ENCODE measurements at regions not wholly inside any gene's neighbourhood (a gene's known extent, or its start where the extent isn't known, plus 50 kb on each side); places are given as distances from the start of the nearest gene placed in this dataset.

DNA sequence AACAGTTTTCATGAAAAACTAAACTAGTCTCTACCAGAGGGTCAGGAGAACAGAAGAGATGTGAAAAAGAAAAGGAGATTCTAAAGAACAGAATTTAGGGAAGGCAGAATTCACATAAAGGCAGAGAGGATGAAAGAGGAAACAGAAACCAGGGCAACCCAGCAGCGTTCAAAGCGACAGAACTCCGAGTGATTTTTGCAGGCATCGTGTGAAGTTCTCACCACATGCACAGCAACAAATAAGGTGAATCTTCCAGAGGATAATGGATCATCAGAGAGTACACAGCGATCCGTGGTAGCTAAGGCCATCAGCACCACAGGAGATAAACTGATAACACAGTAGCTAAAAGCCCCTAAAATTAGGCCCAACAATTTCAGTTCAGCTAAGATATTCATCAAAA lies 250.8 kb upstream of the THBS1 start:
- DNase-seq, result no peak

DNA sequence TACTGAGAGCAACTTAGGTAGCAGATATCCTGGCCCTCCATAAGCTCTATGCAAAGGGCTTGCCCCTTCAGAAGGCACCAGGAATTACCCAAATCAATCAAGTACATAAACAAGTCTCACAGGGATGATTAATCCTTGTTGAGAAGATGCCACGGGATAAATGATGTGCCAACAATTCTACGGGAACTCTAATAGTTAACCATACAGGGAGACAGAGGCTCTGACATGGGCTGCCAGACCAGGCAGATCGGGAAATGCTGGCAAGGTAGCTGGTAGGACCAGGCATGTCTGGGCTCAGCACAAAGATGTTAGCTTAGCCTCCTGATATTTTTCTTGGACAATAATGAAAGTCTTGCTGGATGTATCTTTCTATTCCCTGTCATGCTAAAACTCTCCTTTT lies 249.3 kb upstream of the THBS1 start:
- no peak for DNase-seq

DNA sequence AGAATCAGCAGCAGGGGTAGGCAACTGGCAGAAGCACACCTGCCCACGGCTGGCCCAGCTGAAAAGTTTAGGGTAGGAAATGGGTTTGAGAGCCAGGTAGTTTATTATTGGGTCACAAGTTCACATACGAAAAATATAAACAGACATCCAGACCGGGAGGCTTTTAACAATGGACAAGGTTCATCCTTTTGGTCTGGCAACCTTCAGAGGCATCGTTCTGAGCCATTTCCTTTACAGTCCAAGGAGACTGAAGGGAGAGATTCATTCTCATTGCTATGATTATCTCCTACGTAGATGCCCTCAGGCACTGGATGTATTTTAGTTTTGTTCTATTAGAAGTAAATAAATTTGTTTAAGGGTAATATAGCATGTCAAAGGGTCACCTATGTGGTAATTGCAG lies 248.0 kb upstream of the THBS1 start:
- DNase-seq, result no peak

DNA sequence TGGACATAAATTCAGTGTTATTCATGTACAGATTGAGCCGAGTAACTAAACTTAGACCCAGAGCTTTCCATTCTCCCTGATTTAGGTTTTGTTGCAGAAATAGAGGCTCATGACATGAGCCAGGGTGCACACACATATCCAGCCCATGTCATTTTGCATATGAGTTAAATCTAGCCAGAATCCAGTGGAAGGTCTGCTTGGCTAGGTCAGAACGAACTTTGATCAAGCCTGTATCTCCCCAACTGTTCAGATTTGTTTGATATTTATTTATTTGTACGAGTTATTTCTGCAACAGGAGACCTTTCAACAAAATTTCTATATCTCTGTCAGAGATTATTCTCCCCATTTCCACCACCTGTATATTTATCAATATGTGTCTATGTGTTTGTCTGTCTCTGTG lies 247.5 kb upstream of the THBS1 start:
- DNase-seq, result no peak

DNA sequence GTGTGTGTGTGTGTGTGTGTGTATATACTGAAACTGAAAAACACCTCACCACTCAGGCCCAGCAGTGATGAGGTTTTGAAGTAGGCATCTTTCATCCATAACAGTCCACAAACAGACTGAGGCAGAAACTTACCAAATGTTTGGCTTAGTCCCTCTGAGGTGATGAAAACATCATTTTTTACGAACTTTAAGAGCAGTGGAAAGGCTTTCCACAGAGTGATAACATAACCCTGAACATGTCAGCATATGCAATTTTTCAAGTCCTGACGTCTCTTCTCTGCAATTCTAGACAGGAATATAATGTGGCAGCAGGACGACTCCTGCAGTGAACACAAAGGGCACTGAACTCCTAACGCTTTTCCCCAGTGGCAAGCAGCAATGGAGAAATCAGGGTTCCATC lies 247.0 kb upstream of the THBS1 start:
- no peak for DNase-seq

DNA sequence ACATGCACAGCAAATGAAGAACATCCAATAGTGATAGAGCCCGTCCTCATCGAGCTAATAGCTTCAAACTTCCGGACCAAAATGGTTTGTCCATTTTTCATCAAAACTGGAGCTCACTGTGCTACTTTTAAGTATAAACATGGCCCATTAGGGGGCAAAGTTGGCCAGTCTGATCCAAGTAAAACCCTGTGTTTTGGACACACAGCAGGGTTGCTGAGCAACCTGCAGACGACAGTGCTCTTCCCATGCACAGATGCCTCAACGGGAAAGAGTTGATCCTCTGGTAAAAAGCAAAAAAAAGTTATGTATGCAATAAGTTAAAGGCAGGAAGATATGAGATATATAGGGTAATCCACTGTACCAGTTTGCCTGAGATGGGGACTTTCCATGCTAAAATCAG lies 244.0 kb upstream of the THBS1 start:
- DNase-seq, result no peak

DNA sequence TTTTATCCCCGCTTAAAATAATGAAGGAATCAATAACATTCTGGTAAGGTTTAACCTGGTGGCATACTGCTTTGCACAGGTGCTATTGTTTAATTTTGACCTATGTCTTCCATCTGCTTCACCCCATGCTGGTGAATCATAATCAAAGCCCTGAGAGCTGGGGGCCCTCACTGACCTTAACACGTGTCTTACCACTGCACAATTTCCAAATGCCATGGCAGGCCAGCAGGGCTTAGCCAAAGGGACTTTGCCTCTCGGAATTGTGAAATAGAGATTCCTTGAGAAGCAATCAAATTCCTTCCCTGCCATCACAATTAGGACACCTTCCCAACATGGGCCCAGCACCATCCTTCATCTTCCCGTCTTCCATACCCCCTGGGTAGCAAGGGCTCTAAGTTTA lies 242.6 kb upstream of the THBS1 start:
- no peak for DNase-seq

DNA sequence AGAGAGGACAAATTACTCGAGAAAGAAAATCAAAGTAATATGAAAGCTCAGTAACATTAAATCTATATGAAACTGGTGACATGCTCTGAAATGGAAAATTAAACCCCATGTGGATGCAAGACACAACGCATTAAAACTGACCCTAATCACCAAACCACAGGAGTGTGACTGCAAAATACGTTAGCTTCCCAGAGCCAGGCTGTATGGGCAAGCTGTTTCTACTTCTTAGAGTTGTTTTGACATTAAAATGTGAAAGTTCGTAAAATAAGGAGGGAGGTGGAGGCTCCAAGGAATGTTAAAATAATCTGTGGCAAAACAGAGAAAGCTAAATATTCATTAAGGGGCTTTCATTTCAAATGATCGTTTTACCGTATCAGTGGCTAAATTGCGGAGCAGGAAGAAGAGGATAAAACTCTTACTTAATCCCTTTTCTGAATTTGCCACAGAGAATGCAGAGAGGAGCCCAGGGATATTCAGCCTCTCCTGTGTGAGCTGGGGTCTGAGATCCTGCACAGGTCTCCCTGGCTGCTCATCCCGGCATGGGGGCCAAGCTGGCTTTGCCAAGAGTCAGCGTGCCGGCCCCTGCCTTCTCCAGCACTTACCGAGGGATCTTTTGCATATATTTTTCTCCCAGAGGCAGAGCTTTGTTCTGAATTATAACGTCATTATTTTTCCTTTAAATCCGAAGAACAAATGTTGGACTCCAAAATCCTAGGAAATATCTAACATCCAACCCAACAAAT lies 239.8 kb upstream of the THBS1 start:
- no peak for DNase-seq

DNA sequence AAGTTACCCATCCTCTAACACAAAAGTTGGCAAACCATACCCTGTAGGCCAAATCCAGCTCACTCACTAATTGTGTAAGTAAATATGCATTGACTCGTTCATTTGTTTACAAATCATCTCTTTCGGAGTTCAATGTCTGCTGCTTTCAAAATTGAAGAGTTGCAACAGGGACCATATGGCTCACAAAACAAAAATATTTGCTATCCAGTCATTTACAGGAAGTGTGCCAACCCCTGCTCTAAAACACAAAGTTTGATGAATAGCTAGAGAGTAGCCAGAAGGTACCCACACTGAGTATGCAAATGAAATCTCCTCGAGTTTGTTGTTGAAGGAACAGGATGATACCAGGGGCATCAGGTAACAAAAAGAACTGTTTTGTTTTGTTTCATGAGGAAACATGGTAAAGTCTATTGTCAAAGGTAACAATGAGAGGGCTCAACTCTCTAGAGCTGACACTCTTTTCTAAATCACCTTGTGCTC lies 236.2 kb upstream of the THBS1 start:
- DNase-seq, result no peak

DNA sequence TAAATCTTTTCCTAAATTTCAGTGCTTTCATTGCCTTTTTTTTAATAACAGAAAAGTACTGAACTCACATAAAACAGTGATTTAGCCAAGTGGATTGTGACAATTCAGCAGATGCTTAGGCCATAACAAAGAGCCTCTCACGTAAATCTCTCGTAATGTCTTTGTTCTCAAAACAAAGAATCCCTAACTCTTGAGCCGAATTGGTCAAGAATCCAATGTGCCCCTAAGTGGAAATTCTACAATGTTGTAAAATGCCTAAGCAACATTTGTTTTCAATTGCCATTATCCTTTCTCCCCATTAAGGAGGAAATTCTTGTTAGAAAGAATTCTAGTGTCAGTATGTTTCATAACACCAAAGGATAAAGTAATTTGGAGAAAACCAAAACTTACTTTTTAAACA lies 235.7 kb upstream of the THBS1 start:
- no peak for DNase-seq

DNA sequence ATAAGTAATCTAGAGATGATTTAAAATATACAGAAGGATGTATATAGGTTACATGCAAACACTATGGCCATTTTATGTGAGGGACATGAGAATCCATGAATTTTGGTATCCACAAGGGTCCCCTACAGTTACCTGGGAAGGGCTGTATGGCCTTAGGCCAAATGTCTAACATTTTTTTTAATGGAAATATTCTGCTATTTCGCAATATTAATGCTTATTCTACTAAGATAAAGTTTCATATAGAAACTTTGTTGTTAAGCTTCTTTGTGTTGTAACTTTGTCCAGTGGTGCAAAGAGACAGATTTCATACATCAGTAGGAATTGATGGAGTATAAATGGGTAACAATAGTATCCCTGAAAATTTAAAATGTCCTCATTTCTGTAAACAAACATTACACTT lies 233.4 kb upstream of the THBS1 start:
- DNase-seq, result no peak

DNA sequence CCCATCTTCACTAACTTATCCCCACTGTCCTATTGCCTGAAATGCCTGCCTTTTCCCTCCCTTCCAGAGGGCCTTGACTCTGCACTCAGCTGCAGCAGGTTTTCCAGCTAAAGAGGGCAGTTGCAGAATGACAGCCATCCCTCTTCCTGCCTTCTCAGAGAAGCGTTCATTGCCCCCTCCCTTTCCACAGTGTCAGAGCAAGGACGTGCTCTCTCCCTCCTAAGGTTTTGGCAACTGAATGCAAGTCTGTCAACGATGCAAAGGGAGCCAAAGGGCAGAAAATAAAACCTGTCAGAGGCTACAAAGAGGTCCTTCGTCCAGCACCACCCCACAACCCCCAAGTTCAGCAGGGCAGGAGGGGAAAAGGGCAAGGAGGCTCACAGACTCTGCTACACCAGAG lies 230.1 kb upstream of the THBS1 start:
- DNase-seq, result no peak

DNA sequence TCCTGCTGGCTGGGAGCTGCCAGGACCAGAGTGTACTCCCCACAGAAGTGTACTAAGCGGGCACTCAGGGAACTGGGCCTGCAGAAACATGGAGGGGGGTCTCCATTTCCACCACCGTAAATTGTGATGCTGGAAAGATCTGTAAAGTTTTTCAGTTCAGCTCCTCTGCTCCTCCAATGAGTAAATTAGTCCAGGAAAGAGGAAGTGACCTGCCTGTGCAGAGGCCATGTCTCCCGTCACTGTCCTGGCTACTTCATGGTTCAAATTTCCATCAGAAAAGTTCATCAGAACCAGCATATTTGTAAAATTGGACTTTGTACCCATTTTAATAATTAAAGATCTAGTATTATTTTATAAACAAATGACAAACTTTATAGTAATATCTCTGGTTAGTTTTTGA lies 226.7 kb upstream of the THBS1 start:
- DNase-seq, result no peak

DNA sequence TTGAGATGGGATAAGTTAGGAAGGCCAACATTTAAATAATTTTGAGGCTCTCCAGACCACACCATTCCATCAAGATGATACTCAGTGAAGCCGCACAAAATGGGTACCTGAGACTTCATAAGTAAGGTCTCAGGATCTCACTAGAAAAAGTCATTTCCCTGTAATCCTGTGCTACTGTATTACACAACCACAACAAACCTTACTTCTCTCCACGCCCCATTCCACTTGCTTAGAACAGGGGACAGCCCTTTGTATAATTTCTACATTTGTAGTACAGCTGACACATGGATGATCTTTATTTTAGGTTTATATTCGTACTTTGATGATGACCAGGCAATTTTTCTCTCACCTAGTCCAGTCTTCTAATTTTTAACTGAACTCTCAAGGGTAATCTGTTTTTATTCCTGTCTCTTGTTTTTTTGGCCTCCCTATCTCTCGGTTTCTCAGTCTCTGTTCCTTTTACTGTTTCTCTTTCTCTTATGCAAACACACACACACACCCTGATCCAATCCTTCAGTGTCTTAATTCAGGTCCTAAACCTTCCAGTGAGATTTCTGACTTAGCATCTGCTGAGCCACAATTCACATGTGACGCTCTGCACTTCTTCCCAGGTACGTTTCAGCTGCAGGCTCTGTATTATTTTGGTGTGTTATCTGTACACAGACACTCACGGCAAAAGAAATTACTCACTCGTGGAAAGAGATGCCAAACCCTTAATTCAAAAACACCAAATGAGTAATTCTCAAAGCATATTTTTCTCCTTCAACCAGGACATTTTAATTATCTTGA lies 223.2 kb upstream of the THBS1 start:
- no peak for DNase-seq

DNA sequence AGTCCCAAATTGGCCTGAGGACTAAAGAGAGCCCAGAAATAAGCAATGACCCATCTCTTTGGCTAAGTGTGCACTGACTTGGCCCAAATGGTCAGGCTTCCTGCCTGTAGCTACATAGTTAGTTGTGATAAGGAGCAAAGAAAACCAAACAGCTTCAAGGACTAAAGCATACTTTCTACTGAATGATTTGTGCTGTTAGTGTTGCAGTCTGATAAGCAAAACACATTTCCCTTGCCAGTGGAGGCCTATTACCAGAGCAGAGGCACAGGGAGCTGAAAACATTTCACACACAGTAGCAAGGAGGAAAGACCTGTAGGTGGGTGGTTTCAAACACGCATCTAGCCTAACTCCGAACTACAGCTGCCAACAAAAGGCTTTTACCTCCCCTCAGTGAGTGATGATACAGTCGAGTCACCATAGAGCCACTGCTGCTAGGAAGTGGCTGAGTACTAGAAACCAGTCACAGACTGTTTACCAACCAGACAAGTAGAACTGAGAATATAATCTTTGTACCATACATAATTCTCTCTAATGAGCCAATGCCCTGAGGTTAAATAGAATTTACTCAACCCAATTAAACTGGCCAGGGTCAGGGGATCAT lies 222.3 kb upstream of the THBS1 start:
- DNase-seq, result no peak

DNA sequence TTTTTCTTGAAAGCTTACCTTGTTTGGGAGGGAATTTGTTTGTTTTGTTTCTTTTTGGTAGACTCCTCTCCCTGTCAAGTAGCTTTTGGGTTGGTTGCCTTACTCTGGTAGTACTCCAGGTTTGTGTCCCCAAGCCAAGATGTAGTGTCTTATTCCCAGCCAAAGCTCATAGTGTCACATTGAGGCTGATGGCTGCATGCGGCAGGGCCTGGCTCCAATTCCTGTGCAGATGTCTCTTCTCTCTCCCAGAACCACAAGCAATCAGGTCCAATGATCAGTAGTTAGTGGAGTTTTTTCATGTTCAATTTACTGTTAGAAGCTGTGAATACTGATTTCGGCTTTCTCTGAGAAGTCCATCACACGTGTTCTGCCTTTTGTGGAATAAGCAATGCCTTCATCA lies 221.1 kb upstream of the THBS1 start:
- DNase-seq, result no peak

DNA sequence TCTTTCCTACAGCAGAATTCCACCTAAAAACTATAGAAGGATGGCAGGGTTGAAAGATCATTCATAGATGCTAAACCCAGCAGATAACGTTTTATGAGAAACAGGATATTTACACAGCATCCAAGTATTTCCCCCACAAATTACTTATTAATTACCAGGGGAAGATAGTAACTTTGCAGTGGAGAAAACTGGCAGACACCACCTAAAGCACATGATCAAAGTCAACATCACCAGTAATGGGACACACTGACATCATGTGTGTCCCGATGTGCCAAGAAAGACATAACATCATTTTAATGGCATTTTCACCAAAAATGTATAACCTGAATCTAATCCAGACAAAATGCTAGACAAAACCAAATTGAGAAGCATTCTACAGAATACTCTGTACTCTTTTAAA lies 220.4 kb upstream of the THBS1 start:
- no peak for DNase-seq

DNA sequence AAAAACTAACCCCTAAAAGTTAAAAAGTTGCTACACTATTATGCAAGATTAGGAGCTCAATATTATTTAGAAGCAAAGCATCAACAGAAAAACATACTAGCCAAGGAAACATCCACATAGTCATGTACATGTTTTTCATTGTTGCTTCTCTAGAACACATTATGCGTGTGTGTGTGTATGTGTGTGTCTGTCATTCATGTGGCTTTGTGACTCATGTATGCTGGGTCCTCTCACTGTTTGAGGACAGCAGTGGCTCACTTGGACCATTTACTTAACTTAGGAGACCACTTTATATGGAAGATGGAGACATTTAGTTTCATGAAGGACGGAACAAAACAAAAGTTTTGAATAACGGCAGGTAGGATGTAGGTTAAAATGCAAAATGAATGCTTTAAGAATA lies 219.4 kb upstream of the THBS1 start:
- no peak for DNase-seq

DNA sequence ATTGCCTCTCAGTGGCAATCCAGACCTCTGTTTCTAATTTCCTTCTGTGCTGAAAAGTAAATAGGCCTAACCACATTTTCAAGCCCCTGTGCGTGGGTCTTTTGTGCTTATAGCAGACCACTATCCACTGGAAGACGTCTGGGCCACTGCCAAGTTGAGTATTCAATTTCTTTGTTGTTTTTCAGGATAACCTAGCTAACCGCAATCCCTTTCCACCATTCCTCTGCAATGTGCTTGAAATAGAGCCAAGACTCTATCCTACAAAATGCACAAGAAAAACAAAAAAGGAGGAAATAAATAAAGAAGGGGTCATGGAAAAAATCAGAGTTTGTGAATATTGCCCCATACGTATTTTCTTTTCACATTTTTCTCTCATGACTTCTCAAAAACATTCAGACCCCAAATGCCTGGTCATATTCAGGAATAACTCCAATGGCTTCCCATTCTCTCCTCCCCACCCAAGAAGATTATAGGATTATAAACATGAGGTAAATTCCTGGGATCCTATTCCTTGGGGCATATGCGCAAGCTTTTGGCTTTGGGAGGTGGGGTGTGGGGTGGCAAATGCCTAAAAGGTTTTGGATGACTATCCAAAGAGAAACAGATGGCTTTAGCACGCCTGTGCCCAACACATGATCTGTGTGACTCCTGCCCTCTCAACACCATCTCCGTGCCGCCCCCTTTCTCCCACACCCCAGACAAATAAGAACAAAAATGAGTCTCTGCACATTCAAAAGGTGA lies 217.9 kb upstream of the THBS1 start:
- DNase-seq, result no peak

DNA sequence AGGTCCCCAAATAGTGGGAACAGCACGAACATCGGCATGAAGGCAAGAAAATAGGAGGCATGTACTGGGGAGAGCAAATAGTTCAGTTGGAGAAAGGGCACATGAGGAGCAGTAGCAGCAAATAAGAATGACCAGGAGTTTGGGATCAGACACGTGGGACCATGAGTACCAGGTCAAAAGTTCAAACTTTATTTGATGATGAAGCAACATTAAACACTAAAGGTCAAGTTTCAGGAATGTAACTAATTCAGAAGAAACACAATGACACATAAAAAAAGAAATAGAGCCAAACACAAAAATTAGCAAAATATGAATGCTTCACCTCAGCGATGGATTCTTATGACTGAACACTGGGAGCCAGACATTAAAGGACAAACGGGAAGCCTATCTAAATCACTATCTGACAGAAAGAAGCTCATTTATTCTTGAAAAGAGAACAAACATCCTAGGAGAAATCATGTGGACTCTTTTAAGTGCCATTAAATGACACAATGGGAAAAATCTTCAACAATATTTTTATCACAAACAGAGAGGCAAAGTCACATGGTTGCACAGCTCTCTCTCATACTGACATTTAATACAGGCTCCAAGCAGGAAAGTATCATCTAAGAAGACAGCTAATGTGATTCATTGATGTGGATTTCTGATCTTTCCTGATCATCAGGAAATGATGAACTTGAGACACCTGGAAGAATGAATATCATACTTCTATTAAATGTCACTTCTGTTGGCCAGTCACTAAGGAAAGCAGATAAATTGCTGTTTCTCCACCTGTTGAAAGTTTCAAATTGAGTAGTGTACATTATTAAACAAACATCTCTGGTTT lies 216.9 kb upstream of the THBS1 start:
- DNase-seq, result no peak

DNA sequence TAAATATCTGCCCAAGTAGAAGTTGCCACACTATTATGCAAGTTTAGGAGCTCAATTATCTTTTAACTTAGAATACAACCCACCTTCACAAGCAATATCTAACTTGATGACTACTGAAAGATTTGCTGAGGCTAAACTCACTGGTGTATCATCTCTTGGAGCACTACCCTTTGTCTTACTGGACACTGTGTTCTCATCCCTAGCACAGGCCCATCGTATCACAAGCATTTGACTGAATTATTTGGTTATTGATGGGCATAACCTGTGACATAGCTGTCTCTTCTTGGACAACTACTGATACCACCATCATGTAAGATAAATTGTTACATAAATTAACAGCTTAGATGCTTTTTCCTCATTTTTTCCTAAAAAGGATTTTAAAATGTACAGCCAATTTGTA lies 216.2 kb upstream of the THBS1 start:
- no peak for DNase-seq

DNA sequence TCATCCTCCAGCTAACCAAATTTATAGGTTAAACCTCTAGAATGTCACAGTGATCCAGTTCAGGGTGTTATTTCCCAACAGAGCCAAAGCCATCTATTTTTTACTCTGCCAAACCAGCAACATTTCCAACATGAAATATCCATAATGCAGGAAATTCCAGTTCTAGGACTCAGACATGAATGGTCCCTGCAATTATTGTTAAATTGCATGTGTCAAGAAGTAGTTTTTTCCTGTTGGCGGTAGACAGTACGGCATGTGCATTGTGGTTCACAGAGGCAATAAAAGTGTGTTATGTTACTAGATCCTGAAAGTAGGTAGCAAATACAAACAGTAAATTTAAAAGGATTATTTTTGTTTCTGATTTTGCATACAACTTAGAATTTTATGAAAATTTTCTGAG lies 215.7 kb upstream of the THBS1 start:
- no peak for DNase-seq

DNA sequence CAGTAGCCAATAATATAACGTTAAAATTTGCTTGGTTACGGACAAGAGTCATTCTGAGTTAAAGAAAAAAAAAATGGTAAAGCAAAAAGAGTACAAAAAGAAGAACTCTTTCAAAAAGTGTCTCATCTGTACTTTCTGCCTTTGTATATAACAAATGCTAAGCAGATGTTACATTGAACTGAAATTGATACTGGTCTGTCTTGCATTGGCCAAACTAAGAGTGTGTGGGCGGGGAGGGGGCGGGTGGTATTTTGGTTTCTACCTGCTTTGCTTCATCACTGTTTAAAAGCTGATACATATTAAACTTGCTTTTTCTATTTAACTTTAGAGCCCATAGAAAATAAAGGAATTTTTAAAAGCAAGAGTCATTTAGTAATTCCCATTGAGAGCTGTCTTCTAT lies 215.0 kb upstream of the THBS1 start:
- DNase-seq, result no peak

All from activated CD8-positive, alpha-beta memory T cell treated with anti-CD3 and anti-CD28 coated beads, Interleukin-2, amount 50 U/mL, for 48 hours (primary cell).